ENCODE measurements at regions not wholly inside any gene's neighbourhood (a gene's known extent, or its start where the extent isn't known, plus 50 kb on each side); places are given as distances from the start of the nearest gene placed in this dataset.

- TF ChIP-seq CTCF (IDR thresholded peaks at IDR 0.05) = no peak
- TF ChIP-seq POLR2A (IDR thresholded peaks at IDR 0.05) = no peak
- no peak for TF ChIP-seq EP300 (IDR thresholded peaks at IDR 0.05)
- no peak for TF ChIP-seq POLR2AphosphoS5 (IDR thresholded peaks at IDR 0.05)
Observed at GRCh38 chr12:89236748-89237383, 115.4 kb downstream of the DUSP6 start.

Measured in gastroesophageal sphincter (tissue), 3 donors.